Ovary (tissue), 7 donors: ENCODE measurements at regions not wholly inside any gene's neighbourhood (a gene's known extent, or its start where the extent isn't known, plus 50 kb on each side); places are given as distances from the start of the nearest gene placed in this dataset.
"Not testable (repeated sequence)": the region's sequence is repeated elsewhere in the genome, so short reads cannot be mapped to it uniquely, and the experiment has no call there.

Experiments
- DNase-seq, 5 donors: peaks; one replicate each; pipeline ENCODE4 v3.0.0-alpha.2; 2019 to 2020
- H3K27ac ChIP-seq, 2 donors: fragments of 200-600 bp; one replicate each; pipeline versions ENCODE4 v1.5.1 to v1.8.0; 2019 to 2022
- H3K27me3 ChIP-seq: fragments of 200-600 bp; one replicate; pipeline ENCODE4 v1.8.0; 2022
- H3K36me3 ChIP-seq: fragments of 200-600 bp; sonication (generic); one replicate; pipeline ENCODE4 v1.5.1; 2019
- H3K4me1 ChIP-seq: one replicate; pipeline ENCODE4 v1.8.1; 2013; ENCODE audit warnings: mild to moderate bottlenecking, moderate library complexity; ENCODE audit not compliant: insufficient read depth
- H3K4me3 ChIP-seq: fragments of 200-600 bp; sonication (generic); one replicate; pipeline ENCODE4 v1.5.1; 2017
- H3K9me3 ChIP-seq, 2 donors: fragments of 200-600 bp in 1 of 2; sonication (generic) in 1 of 2; one replicate each; pipeline versions ENCODE4 v1.5.1 to v1.8.1; 2013 to 2019; ENCODE audit warnings: mild to moderate bottlenecking in 1 of 2, moderate library complexity in 1 of 2
- EP300 ChIP-seq: sonication (generic); formaldehyde crosslinking; IDR thresholded peaks from one replicate; pipeline ENCODE4 v1.6.1; 2017; ENCODE audit warnings: antibody characterized with exemption
- POLR2A ChIP-seq: fragments of 450-650 bp; IDR thresholded peaks from one replicate; pipeline ENCODE4 v1.6.1; 2017; ENCODE audit warnings: antibody characterized with exemption, mild to moderate bottlenecking, moderate library complexity
- WGBS, 3 donors: extraction: QIAGEN DNeasy Blood & Tissue Kit in 1 of 3; methylation state at CpG; one replicate each; pipeline versions ENCODE4 v1.1.5 to v1.1.7; 2013 to 2017; 5-methylcytosine and 5-hydroxymethylcytosine counted together
- intact Hi-C, 4 donors: fragments of 100-400 bp; cut with DNase I; formaldehyde crosslinking; loops; one replicate each; pipeline versions ENCODE4 v1.11.0 to v1.15.1; 2022 to 2023
- TF ChIP-seq, protein P1 (sequence below), 3 donors: fragments of 450-650 bp in 2 of 3; fragments of 200-600 bp in 1 of 3; IDR thresholded peaks; one replicate each; pipeline versions ENCODE4 v1.5.1 to v1.8.0; 2016 to 2022; ENCODE audit warnings: antibody characterized with exemption in 3 of 3, mild to moderate bottlenecking in 1 of 3
- donor health status: DM: no; HTN: no; CAD: no; lungs with moderate emphysema.
- donor health status: DM: no; HTN: no; CAD: no.
- donor health status: Bipolar disorder and iron deficiency.
- donor health status: DM: no; HTN: no; CAD: no.
- donor health status: DM: yes; HTN: yes; CAD: no.

- 65 to 88% (median 77%) methylated on average over 3 of the region's 3 CpGs for WGBS, 3 donors
- H3K9me3 ChIP-seq, result no peaks in the 10 kb centered on the region
- no peaks in the 10 kb centered on the region for H3K4me1 ChIP-seq
- H3K27me3 ChIP-seq, result no peaks in the 10 kb centered on the region
- H3K4me3 ChIP-seq, result no peak overlapping the region
- TF ChIP-seq POLR2A (no peak), EP300 (no peak)
- TF ChIP-seq, protein P1, sequence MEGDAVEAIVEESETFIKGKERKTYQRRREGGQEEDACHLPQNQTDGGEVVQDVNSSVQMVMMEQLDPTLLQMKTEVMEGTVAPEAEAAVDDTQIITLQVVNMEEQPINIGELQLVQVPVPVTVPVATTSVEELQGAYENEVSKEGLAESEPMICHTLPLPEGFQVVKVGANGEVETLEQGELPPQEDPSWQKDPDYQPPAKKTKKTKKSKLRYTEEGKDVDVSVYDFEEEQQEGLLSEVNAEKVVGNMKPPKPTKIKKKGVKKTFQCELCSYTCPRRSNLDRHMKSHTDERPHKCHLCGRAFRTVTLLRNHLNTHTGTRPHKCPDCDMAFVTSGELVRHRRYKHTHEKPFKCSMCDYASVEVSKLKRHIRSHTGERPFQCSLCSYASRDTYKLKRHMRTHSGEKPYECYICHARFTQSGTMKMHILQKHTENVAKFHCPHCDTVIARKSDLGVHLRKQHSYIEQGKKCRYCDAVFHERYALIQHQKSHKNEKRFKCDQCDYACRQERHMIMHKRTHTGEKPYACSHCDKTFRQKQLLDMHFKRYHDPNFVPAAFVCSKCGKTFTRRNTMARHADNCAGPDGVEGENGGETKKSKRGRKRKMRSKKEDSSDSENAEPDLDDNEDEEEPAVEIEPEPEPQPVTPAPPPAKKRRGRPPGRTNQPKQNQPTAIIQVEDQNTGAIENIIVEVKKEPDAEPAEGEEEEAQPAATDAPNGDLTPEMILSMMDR (IDR thresholded peaks at IDR 0.05), result no peak
- intact Hi-C loops, result no loop called here
- no peaks in the 10 kb centered on the region for H3K36me3 ChIP-seq
- H3K27ac ChIP-seq, result no peak overlapping the region
- no peak for DNase-seq
Observed at GRCh38 chr1:79711001-79711431, 704.5 kb upstream of the ADGRL4 start.

- no peak overlapping the region for H3K27ac ChIP-seq
- TF ChIP-seq POLR2A, result no peak
- TF ChIP-seq, protein P1 (IDR thresholded peaks at IDR 0.05), result no peak
- no peak for TF ChIP-seq EP300
- WGBS, 3 donors, result 38 to 64% (median 51%) methylated on average over 1 of the region's 1 CpG
Observed at GRCh38 chr1:79708646-79709265, 702.2 kb upstream of the ADGRL4 start.

DNA sequence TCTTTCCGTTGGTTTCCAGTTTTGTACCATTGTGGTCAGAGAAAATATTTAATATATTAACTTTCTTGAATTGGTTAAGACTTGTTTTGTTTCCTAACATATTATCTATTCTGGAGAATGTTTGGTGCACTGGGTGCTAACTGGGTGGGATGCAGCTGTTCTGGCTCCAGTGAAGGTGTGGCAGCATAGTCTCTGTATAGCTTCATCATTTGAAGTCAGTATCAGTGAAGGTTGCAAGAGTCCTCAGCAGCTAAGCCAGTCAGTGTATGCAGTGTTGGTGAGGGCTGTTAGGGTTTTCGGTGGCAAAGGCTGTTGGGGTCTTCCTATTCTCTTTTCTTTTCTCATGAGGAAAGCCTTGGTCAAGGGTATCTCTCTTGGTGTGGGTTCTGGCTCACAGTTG lies 698.7 kb upstream of the ADGRL4 start:
- no peaks in the 10 kb centered on the region for H3K27me3 ChIP-seq
- DNase-seq, result no peak
- H3K27ac ChIP-seq, result no peak overlapping the region
- WGBS, 3 donors, result 85 to 97% (median 94%) methylated on average over 2 of the region's 2 CpGs
- H3K4me3 ChIP-seq, result no peak overlapping the region
- no peaks in the 10 kb centered on the region for H3K4me1 ChIP-seq
- TF ChIP-seq EP300, result no peak
- no peak for TF ChIP-seq POLR2A
- TF ChIP-seq, protein P1 (IDR thresholded peaks at IDR 0.05), result no peak
- intact Hi-C loops, result no loop called here
- H3K9me3 ChIP-seq, result no peaks in the 10 kb centered on the region
- H3K36me3 ChIP-seq, result no peaks in the 10 kb centered on the region

More at GRCh38 chr1:79708646-79709265, 702.2 kb upstream of the ADGRL4 start:
- Histone ChIP-seq H3K9me3 (no peaks in the 10 kb centered on the region), H3K4me3 (no peak overlapping the region), H3K4me1 (no peaks in the 10 kb centered on the region), H3K27me3 (no peaks in the 10 kb centered on the region), H3K36me3 (no peaks in the 10 kb centered on the region)
- no peak for DNase-seq
- intact Hi-C loops, result no loop called here

DNA sequence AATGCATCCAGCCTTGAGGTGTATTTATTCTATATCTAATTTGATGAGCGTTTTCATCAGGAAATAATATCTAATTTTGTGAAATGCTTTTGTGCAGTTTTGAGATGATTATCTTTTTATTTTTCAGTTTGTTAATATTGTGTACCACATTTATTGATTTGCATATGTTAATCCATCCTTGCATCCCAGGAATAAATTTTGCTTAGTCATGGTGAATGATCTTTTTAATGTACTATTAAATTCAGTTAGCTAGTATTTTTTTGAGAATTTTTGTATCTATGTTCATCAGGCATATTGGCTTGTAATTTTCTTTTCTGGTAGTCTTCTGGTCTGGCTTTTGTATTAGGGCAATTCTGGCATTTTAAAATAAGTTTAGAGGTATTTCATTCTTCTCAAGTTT lies 697.5 kb upstream of the ADGRL4 start:
- Histone ChIP-seq H3K27ac (no peak overlapping the region), H3K9me3 (no peaks in the 10 kb centered on the region), H3K27me3 (no peaks in the 10 kb centered on the region), H3K4me3 (no peak overlapping the region), H3K36me3 (no peaks in the 10 kb centered on the region), H3K4me1 (no peaks in the 10 kb centered on the region)
- TF ChIP-seq, protein P1 (IDR thresholded peaks at IDR 0.05), result no peak
- TF ChIP-seq EP300 (no peak), POLR2A (no peak)
- intact Hi-C loops, result no loop called here
- DNase-seq, result no peak
- 88 to 96% (median 95%) methylated on average over 1 of the region's 1 CpG for WGBS, 3 donors

- H3K27me3 ChIP-seq, H3K36me3 ChIP-seq, H3K27ac ChIP-seq, DNase-seq, H3K4me3 ChIP-seq, H3K4me1 ChIP-seq, H3K9me3 ChIP-seq, intact Hi-C loops: not testable (repeated sequence)
- 28 to 60% (median 34%) methylated on average over 4 of the region's 4 CpGs for WGBS, 3 donors
Observed at GRCh38 chr1:79702336-79702999, 695.9 kb upstream of the ADGRL4 start.
